NOMO-1 (cell line): ENCODE measurements at regions not wholly inside any gene's neighbourhood (a gene's known extent, or its start where the extent isn't known, plus 50 kb on each side); places are given as distances from the start of the nearest gene placed in this dataset.

ENCODE experiments used
- DNase-seq, 2 experiments: peaks; one replicate each; lab custom pipeline; 2025; ENCODE audit not compliant: unreplicated experiment in 2 of 2; lab: John Stamatoyannopoulos, UW

DNA sequence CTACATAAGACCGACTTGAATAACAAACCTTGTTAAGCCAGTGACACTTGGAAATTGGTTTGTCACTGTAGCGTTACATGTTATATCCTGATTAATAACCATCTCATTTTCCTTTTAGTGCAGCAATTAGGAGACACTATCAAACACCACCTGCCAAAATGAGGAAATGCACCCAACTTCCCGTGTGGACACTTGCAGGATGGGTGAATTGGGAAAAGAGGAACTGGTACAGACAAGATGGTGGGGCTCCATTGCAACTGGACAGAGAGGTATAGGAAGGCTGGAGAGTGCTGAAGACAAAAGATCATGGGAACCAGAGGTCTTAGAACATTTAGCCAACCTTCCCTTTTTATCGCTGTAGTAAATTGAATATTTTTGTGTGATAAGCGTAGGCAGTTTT, 816.3 kb upstream of the HS6ST1 start:
- DNase-seq = no peak

DNA sequence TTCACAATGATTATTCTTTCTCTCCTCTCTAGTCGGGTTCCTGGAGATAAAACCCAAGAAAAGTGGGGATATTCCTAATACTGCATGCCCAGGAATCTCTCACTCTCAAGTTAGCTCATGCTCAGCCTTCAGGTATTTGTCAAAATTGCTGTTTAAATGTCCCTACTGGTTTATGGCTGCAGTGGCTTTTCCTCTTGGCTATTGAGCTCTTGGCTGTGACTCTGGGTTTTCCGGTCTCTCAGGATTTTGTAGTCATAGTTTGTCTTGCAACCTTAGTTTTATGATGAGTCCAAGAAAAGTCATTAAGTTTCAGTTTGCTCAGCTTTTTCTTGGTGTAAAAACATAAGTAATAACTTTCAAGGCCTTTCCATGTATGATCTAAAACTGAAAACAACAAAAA, 820.7 kb upstream of the HS6ST1 start:
- DNase-seq = no peak

GRCh38 chr2:129142465-129142864, 823.8 kb upstream of the HS6ST1 start:
- no peak for DNase-seq

DNA sequence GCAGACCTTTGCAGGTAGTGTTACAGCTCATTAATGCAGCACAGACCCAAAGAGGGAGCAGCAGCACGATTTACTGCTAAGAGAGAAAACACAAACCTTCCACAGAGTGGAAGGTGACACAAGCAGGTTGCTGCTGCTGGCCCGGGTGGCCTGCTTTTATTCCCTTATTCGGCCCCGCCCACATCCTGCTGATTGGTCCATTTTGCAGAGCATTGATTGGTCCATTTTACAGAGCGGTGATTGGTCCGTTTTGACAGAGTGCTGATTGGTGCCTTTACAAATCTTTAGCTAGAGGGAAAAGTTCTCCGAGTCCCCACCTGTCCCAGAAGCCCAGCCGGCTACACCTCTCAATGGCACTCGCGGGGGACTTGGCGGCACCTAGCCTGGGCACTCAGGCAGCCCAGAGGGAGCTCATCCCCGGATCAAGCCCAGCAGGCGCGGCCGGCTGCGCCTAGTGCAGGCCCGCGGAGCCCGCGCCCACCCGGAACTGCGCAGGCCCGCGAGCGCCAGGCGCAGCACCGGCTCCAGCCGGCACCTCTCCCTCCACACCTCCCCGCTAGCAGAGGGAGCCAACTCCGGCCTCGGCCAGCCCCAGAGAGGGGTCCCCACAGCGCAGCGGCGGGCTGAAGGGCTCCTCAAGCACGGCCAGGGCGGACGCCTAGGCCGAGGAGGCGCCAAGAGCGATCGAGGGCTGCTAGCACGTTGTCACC, 825.6 kb upstream of the HS6ST1 start:
- no peak for DNase-seq

DNA sequence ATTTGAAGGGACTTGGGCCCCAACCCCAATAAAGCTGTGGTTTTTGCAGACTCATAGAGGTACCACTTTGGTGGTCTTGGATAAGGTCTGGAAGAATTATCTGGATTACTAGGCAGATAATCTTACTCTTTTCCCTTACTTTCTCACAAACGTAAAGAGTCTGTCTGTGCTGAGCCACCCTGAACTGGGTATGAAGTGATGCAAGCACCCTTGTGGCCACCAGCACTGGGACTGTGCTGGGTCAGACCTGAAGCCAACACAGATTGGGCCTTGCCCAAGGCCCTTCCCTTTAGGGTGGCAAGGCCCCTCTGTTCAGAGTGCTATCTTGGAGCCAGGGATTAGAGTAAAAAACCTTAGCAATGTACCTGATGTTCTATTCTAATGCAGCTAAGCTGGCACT, 827.0 kb upstream of the RAB6C start:
- no peak for DNase-seq

- no peak for DNase-seq
Observed at GRCh38 chr2:129160879-129161278, 818.6 kb upstream of the RAB6C start.

DNA sequence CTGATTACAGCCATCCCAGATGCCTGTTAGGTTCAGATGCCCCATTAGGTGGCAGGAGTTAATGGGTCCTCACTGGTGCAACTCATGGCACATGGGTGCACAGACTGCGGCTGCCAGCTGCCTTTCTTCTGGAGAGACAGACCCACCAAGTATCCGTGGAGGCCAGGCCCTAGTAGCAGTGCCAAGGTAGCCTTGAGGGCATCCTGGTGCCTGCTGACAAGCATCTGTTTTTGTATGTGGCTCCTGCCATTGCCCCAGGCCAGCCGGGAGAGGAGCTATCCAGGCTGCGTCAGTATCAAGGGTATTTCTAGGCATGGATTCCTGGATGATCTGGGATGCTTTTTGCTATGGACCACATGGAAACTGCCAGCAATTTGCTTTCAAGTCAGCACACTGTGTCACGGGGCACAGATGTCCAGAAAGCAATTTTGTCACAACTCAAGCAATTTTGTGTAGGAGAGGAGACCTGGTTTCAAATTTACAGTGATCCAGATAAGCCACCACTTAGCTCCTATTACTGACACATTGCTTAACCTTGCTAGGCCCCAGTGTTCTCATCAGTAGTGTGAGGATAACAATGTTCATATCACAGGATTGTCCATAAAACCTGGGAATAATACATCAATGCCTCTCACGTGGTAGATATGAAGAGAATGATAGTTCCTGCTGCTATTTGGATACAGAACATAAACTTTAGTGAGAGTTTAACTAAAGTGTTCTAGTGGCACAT, 815.1 kb upstream of the RAB6C start:
- DNase-seq = no peak

GRCh38 chr2:129165006-129165405, 814.5 kb upstream of the RAB6C start:
- DNase-seq = no peak

DNA sequence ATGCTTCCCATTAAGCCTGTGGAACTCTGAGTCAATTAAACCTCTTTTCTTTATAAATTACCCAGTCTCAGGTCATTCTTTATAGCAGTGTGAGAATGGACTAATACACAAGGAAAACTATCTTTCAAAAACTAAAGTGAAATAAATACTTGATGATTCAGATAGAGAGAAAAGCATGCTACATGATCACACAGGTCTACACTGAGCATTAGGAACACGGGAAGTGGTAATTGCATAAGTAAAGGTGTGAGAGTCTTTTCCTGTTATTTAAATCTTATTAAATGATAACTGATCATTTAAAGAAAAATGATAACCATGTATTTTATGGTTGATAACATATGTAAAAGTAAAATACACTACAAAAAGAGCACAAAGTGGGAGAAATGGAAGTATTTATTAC, 812.0 kb upstream of the RAB6C start:
- no peak for DNase-seq

- no peak for DNase-seq
Observed at GRCh38 chr2:129170570-129170969, 808.9 kb upstream of the RAB6C start.

GRCh38 chr2:129174143-129174542, 805.3 kb upstream of the RAB6C start:
- no peak for DNase-seq

- DNase-seq = no peak
Observed at GRCh38 chr2:129175051-129175450, 804.4 kb upstream of the RAB6C start.

GRCh38 chr2:129176375-129176774, 803.1 kb upstream of the RAB6C start:
- DNase-seq = no peak

DNA sequence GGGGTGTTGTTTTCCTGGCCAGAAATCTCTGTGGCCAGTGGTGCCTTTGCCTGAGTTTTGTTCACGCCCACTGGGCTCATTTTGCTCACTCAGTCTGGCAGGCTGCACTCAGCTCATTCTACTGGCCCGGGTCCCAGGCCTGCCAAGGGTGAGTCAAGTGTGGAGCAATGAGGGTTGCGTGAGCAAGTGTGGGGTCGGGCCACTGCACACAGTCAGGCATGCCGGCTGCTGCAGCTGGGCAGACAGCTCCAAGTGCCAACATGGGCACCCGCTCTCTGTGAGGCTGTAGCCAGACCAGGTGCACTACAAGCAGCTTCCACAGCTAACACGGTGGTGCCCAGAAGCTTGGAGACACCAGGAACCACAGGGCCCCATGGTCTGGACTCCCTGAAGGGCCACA, 801.1 kb upstream of the RAB6C start:
- no peak for DNase-seq

- no peak for DNase-seq
Observed at GRCh38 chr2:129179199-129179598, 800.3 kb upstream of the RAB6C start.

DNA sequence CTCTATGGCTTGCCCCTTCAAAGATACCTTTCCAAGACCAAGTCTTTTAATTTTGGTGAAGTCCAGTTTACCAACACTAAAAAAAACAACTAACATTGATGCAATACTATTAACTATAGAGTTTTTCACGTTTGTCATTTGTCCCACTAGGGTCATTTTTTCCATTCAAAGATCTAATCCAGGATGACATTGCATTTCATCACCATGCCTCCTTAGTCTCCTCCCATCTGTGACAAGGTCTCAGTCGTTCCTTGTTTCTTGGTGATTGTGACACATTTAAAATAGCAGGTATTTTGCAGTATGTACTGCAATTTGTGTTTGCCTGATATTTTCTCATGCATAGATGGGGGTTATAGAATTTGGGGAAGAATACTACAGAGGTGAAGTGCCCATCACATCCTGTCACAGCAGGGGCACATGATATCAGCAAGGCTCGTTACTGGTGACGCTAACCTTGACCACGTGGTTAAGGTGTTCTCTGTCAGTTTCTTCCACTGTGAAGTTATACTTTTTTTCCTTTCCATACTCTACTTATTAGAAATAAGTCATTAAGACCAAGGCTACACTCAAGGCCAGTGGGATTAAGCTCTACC, 799.2 kb upstream of the RAB6C start:
- no peak for DNase-seq

DNA sequence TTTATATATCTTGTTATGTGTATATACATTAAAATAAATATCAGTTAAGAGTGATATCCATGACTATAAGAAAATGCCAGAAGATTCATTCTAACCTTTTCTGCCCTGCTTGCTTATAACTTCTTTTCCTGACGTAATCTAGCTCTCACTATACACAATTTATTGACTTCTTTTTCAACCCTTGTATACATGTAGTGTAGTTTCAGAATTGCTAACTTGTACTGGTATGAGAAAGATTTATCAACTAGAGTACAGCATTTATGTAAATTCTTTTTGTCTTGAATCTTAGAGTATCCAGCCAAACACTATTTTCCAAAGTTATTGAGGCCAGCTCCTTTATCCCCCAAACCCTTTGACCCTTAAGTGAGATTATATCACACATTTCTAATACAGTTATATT, 798.0 kb upstream of the RAB6C start:
- no peak for DNase-seq

- no peak for DNase-seq
Observed at GRCh38 chr2:129181963-129182362, 797.5 kb upstream of the RAB6C start.

DNA sequence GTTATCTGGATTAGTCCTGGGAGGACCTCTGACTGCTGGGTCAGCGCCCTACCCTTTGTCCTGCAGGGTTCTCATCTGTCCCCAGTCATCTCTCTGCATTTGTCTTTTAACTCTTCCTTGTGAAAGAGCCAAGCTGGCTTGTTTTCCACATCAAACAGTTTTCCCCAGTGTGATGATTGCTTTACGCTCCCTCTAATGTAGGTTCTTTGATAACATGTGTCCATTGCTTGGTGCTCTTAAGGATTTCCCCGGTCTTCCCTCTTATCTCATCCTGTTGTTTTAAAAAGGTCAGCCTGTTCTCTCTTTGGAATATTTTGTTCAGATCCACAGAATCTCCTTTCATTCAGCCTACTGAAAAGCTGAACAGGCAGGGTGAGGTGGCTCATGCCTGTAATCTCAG, 792.1 kb upstream of the RAB6C start:
- no peak for DNase-seq

GRCh38 chr2:129188451-129188850, 791.0 kb upstream of the RAB6C start:
- no peak for DNase-seq

GRCh38 chr2:129189617-129190319, 789.7 kb upstream of the RAB6C start:
- DNase-seq = no peak

DNA sequence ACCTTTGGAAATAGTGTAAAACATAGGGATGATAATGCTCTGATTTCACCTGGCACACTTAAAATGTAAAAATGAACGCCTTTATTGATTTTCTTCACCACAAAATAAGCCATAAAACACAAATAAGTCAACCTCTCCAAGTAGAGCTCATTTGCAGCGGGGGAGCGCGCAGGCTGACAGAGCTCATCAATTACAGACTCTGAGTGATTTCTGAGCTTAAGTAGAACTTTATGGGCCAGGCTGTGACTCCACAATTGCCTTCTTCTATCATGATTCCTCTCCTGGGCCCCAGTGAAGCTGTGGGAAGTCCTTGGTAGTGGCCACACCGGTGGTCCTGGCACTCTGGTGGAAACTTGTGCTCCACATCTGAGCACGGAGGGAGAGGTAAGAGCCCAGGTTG, 789.0 kb upstream of the RAB6C start:
- DNase-seq = no peak
